ENCODE measurements at regions not wholly inside any gene's neighbourhood (a gene's known extent, or its start where the extent isn't known, plus 50 kb on each side); places are given as distances from the start of the nearest gene placed in this dataset.

- Histone ChIP-seq H3K36me3 (ENCODE audit: control insufficient read depth in 4 of 4, insufficient read depth in 4 of 4, low read length in 3 of 4) (no peaks in the 10 kb centered on the region), H3K4me1 (ENCODE audit: control extremely low read depth in 1 of 4, control insufficient read depth in 4 of 4, insufficient read depth in 4 of 4, low read length in 3 of 4) (peaks cover 0 to 16% (median 12%) of the 10 kb centered on the region in 4 experiments), H3K27ac (ENCODE audit: insufficient read depth in 1 of 2, low read depth in 1 of 2, low read length in 2 of 2, poor library complexity in 1 of 2, severe bottlenecking in 2 of 2) (no peak overlapping the region), H3K4me3 (ENCODE audit: control insufficient read depth in 1 of 7, extremely low read depth in 1 of 7, insufficient read depth in 4 of 7, low read depth in 2 of 7, low read length in 6 of 7) (no peak overlapping the region), H3K9me3 (ENCODE audit: control extremely low read depth in 1 of 5, control insufficient read depth in 4 of 5, insufficient read depth in 2 of 5, low read depth in 1 of 5, low read length in 4 of 5) (no peaks in the 10 kb centered on the region), H3K27me3 (replicated peaks in 2 of 5; ENCODE audit: control insufficient read depth in 4 of 5, insufficient read depth in 5 of 5, low read length in 4 of 5) (no peaks in the 10 kb centered on the region)
- DNase-seq = no peak
- ChIA-PET POLR2A (no interaction called here), CTCF (no interaction called here)
- WGBS (ENCODE audit: insufficient coverage) = 100% methylated on average over 5 of the region's 7 CpGs
Measured at GRCh38 chr2:64379186-64379585, 74.8 kb upstream of the LGALSL start.

- ChIA-PET POLR2A (interaction anchor here (0.5 kb wide), 1 partner anchor 405 kb away, joined by 3 read pairs; no protein-coding TSS in a partner anchor), CTCF (interaction anchor here (0.8 kb wide), 1 partner anchor 9 kb away, joined by 4 read pairs; no protein-coding TSS in a partner anchor)
- 97% methylated on average over 4 of the region's 4 CpGs for WGBS (ENCODE audit: insufficient coverage)
- H3K4me1 ChIP-seq (ENCODE audit: control extremely low read depth in 1 of 4, control insufficient read depth in 4 of 4, insufficient read depth in 4 of 4, low read length in 3 of 4) = peaks cover 0 to 15% (median 11%) of the 10 kb centered on the region in 4 experiments
- no peak for DNase-seq
- no peaks in the 10 kb centered on the region for H3K9me3 ChIP-seq (ENCODE audit: control extremely low read depth in 1 of 5, control insufficient read depth in 4 of 5, insufficient read depth in 2 of 5, low read depth in 1 of 5, low read length in 4 of 5)
- no peak overlapping the region for H3K4me3 ChIP-seq (ENCODE audit: control insufficient read depth in 1 of 7, extremely low read depth in 1 of 7, insufficient read depth in 4 of 7, low read depth in 2 of 7, low read length in 6 of 7)
- H3K27me3 ChIP-seq (replicated peaks in 2 of 5; ENCODE audit: control insufficient read depth in 4 of 5, insufficient read depth in 5 of 5, low read length in 4 of 5) = no peaks in the 10 kb centered on the region
- H3K36me3 ChIP-seq (ENCODE audit: control insufficient read depth in 4 of 4, insufficient read depth in 4 of 4, low read length in 3 of 4) = no peaks in the 10 kb centered on the region
- no peak overlapping the region for H3K27ac ChIP-seq (ENCODE audit: insufficient read depth in 1 of 2, low read depth in 1 of 2, low read length in 2 of 2, poor library complexity in 1 of 2, severe bottlenecking in 2 of 2)
Measured at GRCh38 chr2:64380853-64381527, 73.0 kb upstream of the LGALSL start.

DNA sequence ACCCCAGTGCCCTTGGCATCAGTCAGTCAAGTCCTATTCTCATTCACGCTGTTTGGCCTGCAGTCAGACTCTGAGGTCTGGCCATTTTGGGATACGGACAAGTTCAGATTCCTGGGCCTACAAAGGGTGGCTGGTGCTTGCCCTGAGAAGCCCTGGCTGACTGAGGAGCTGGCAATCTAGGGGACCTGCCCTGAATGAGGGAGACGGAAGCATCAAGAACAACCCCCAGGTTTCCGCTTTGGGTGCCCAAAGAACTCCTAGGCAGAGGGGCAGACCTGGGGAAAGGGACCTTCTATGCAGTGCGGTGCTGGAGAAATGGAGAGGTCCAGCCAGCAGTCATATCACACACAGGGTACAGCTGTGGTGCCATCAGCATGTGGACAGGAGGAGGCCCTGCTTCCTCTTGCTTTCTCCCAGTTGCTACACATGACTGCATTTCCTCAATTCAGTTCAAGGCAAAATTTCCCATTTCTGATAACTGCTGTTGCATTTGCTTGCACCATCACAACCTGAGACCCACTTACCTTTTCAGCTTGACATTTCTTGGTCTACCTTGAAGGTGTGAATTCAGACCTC, 70.9 kb upstream of the LGALSL start:
- peaks cover 0 to 15% (median 10%) of the 10 kb centered on the region in 4 experiments for H3K4me1 ChIP-seq (ENCODE audit: control extremely low read depth in 1 of 4, control insufficient read depth in 4 of 4, insufficient read depth in 4 of 4, low read length in 3 of 4)
- H3K27me3 ChIP-seq (replicated peaks in 2 of 5; ENCODE audit: control insufficient read depth in 4 of 5, insufficient read depth in 5 of 5, low read length in 4 of 5) = no peaks in the 10 kb centered on the region
- POLR2A ChIA-PET = interaction anchor here (0.9 kb wide), 1 partner anchor 9 kb away, joined by 3 read pairs; no protein-coding TSS in a partner anchor
- 82% methylated on average over 5 of the region's 5 CpGs for WGBS (ENCODE audit: insufficient coverage)
- no peaks in the 10 kb centered on the region for H3K9me3 ChIP-seq (ENCODE audit: control extremely low read depth in 1 of 5, control insufficient read depth in 4 of 5, insufficient read depth in 2 of 5, low read depth in 1 of 5, low read length in 4 of 5)
- no peaks in the 10 kb centered on the region for H3K36me3 ChIP-seq (ENCODE audit: control insufficient read depth in 4 of 4, insufficient read depth in 4 of 4, low read length in 3 of 4)
- no peak overlapping the region for H3K4me3 ChIP-seq (ENCODE audit: control insufficient read depth in 1 of 7, extremely low read depth in 1 of 7, insufficient read depth in 4 of 7, low read depth in 2 of 7, low read length in 6 of 7)
- CTCF ChIA-PET = interaction anchor here (1.3 kb wide), 1 partner anchor 11 kb away, joined by 3 read pairs; no protein-coding TSS in a partner anchor
- DNase-seq = peak in 2 of 3 donors; percentile 11 to 15
- no peak overlapping the region for H3K27ac ChIP-seq (ENCODE audit: insufficient read depth in 1 of 2, low read depth in 1 of 2, low read length in 2 of 2, poor library complexity in 1 of 2, severe bottlenecking in 2 of 2)

GRCh38 chr2:64383881-64384280, 70.1 kb upstream of the LGALSL start:
- no peaks in the 10 kb centered on the region for H3K9me3 ChIP-seq (ENCODE audit: control extremely low read depth in 1 of 5, control insufficient read depth in 4 of 5, insufficient read depth in 2 of 5, low read depth in 1 of 5, low read length in 4 of 5)
- no CpG with 5 or more reads among the region's 3 CpGs for WGBS (ENCODE audit: insufficient coverage)
- no peaks in the 10 kb centered on the region for H3K27me3 ChIP-seq (replicated peaks in 2 of 5; ENCODE audit: control insufficient read depth in 4 of 5, insufficient read depth in 5 of 5, low read length in 4 of 5)
- no peak for DNase-seq
- no peak overlapping the region for H3K4me3 ChIP-seq (ENCODE audit: control insufficient read depth in 1 of 7, extremely low read depth in 1 of 7, insufficient read depth in 4 of 7, low read depth in 2 of 7, low read length in 6 of 7)
- H3K4me1 ChIP-seq (ENCODE audit: control extremely low read depth in 1 of 4, control insufficient read depth in 4 of 4, insufficient read depth in 4 of 4, low read length in 3 of 4) = peaks cover 0 to 15% (median 10%) of the 10 kb centered on the region in 4 experiments
- CTCF ChIA-PET = interaction anchor here (1.3 kb wide), 1 partner anchor 11 kb away, joined by 3 read pairs; no protein-coding TSS in a partner anchor
- H3K36me3 ChIP-seq (ENCODE audit: control insufficient read depth in 4 of 4, insufficient read depth in 4 of 4, low read length in 3 of 4) = no peaks in the 10 kb centered on the region
- POLR2A ChIA-PET = interaction anchor here (0.9 kb wide), 1 partner anchor 8 kb away, joined by 3 read pairs; no protein-coding TSS in a partner anchor
- no peak overlapping the region for H3K27ac ChIP-seq (ENCODE audit: insufficient read depth in 1 of 2, low read depth in 1 of 2, low read length in 2 of 2, poor library complexity in 1 of 2, severe bottlenecking in 2 of 2)

- Histone ChIP-seq H3K27me3 (replicated peaks in 2 of 5; ENCODE audit: control insufficient read depth in 4 of 5, insufficient read depth in 5 of 5, low read length in 4 of 5) (no peaks in the 10 kb centered on the region), H3K4me1 (ENCODE audit: control extremely low read depth in 1 of 4, control insufficient read depth in 4 of 4, insufficient read depth in 4 of 4, low read length in 3 of 4) (peaks cover 0 to 15% (median 10%) of the 10 kb centered on the region in 4 experiments), H3K36me3 (ENCODE audit: control insufficient read depth in 4 of 4, insufficient read depth in 4 of 4, low read length in 3 of 4) (no peaks in the 10 kb centered on the region), H3K27ac (ENCODE audit: insufficient read depth in 1 of 2, low read depth in 1 of 2, low read length in 2 of 2, poor library complexity in 1 of 2, severe bottlenecking in 2 of 2) (no peak overlapping the region), H3K9me3 (ENCODE audit: control extremely low read depth in 1 of 5, control insufficient read depth in 4 of 5, insufficient read depth in 2 of 5, low read depth in 1 of 5, low read length in 4 of 5) (peaks cover 0 to 7% (median 4%) of the 10 kb centered on the region in 5 experiments), H3K4me3 (ENCODE audit: control insufficient read depth in 1 of 7, extremely low read depth in 1 of 7, insufficient read depth in 4 of 7, low read depth in 2 of 7, low read length in 6 of 7) (no peak overlapping the region)
- POLR2A ChIA-PET = no interaction called here
- WGBS (ENCODE audit: insufficient coverage) = 54% methylated on average over 3 of the region's 4 CpGs
- no peak for DNase-seq
- CTCF ChIA-PET = no interaction called here
Measured at GRCh38 chr2:64386676-64387075, 67.3 kb upstream of the LGALSL start.

DNA sequence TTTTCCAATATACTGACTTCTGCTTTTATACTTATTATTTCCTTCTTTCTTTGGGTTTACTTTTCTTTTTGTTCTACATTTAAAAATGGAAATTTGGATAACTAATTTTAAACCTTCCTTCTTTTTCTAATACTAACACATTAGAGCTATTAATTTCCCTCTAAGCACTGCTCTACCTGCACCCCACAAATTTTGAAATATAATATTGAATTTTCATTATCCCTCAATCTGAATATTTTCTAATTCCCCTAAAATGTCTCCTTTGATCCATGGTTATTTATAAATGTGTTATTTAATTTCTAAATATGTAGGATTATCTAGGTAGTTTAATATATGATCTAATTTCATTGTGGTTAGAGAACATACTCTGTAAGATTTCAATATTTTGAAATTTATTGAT, 63.4 kb upstream of the LGALSL start:
- no peak overlapping the region for H3K27ac ChIP-seq (ENCODE audit: insufficient read depth in 1 of 2, low read depth in 1 of 2, low read length in 2 of 2, poor library complexity in 1 of 2, severe bottlenecking in 2 of 2)
- DNase-seq = no peak
- no peak overlapping the region for H3K4me3 ChIP-seq (ENCODE audit: control insufficient read depth in 1 of 7, extremely low read depth in 1 of 7, insufficient read depth in 4 of 7, low read depth in 2 of 7, low read length in 6 of 7)
- H3K9me3 ChIP-seq (ENCODE audit: control extremely low read depth in 1 of 5, control insufficient read depth in 4 of 5, insufficient read depth in 2 of 5, low read depth in 1 of 5, low read length in 4 of 5) = peaks cover 0 to 10% (median 6%) of the 10 kb centered on the region in 5 experiments
- no peaks in the 10 kb centered on the region for H3K4me1 ChIP-seq (ENCODE audit: control extremely low read depth in 1 of 4, control insufficient read depth in 4 of 4, insufficient read depth in 4 of 4, low read length in 3 of 4)
- no peaks in the 10 kb centered on the region for H3K27me3 ChIP-seq (replicated peaks in 2 of 5; ENCODE audit: control insufficient read depth in 4 of 5, insufficient read depth in 5 of 5, low read length in 4 of 5)
- no peaks in the 10 kb centered on the region for H3K36me3 ChIP-seq (ENCODE audit: control insufficient read depth in 4 of 4, insufficient read depth in 4 of 4, low read length in 3 of 4)
- POLR2A ChIA-PET = no interaction called here
- CTCF ChIA-PET = no interaction called here

DNA sequence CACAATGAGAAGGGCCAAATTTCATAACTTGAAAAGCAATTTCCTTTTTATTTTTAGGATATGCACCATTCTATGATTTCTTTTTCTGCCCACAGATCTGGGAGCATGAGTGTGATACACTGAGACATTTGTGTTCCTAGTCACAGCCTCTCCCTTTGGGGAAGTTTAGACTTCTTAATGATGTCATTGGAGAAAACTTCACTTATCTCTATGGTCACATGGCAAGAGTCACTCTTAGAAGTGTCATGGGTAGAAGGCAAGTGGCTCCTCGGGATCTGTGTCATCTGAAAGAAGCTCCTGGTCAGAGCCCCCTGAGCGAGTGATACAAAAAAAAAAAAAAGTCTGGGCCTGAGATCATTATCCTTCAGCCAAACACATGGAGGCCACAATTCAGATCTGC, 62.5 kb upstream of the LGALSL start:
- H3K9me3 ChIP-seq (ENCODE audit: control extremely low read depth in 1 of 5, control insufficient read depth in 4 of 5, insufficient read depth in 2 of 5, low read depth in 1 of 5, low read length in 4 of 5) = peaks cover 0 to 10% (median 6%) of the 10 kb centered on the region in 5 experiments
- no peaks in the 10 kb centered on the region for H3K36me3 ChIP-seq (ENCODE audit: control insufficient read depth in 4 of 4, insufficient read depth in 4 of 4, low read length in 3 of 4)
- ChIA-PET CTCF (no interaction called here), POLR2A (no interaction called here)
- no peaks in the 10 kb centered on the region for H3K4me1 ChIP-seq (ENCODE audit: control extremely low read depth in 1 of 4, control insufficient read depth in 4 of 4, insufficient read depth in 4 of 4, low read length in 3 of 4)
- H3K4me3 ChIP-seq (ENCODE audit: control insufficient read depth in 1 of 7, extremely low read depth in 1 of 7, insufficient read depth in 4 of 7, low read depth in 2 of 7, low read length in 6 of 7) = no peak overlapping the region
- H3K27me3 ChIP-seq (replicated peaks in 2 of 5; ENCODE audit: control insufficient read depth in 4 of 5, insufficient read depth in 5 of 5, low read length in 4 of 5) = no peaks in the 10 kb centered on the region
- 87% methylated on average over 2 of the region's 2 CpGs for WGBS (ENCODE audit: insufficient coverage)
- H3K27ac ChIP-seq (ENCODE audit: insufficient read depth in 1 of 2, low read depth in 1 of 2, low read length in 2 of 2, poor library complexity in 1 of 2, severe bottlenecking in 2 of 2) = no peak overlapping the region
- DNase-seq = no peak

All from common myeloid progenitor, CD34-positive (primary cell).